ENCODE measurements at regions not wholly inside any gene's neighbourhood (a gene's known extent, or its start where the extent isn't known, plus 50 kb on each side); places are given as distances from the start of the nearest gene placed in this dataset.
"Not testable (repeated sequence)": the region's sequence is repeated elsewhere in the genome, so short reads cannot be mapped to it uniquely, and the experiment has no call there.

- POLR2A ChIA-PET (ENCODE audit: partially characterized antibody); H3K27me3 ChIP-seq (ENCODE audit: insufficient read depth, low read length); H3K27ac Mint-ChIP-seq; H3K4me3 ChIP-seq (ENCODE audit: low read length in 2 of 2); H3K9me3 Mint-ChIP-seq; H3K36me3 ChIP-seq (ENCODE audit: insufficient read depth, low read length); H3K36me3 Mint-ChIP-seq; H3K27ac ChIP-seq (ENCODE audit: low read depth, low read length); CTCF ChIA-PET (ENCODE audit: partially characterized antibody); H3K4me1 ChIP-seq (ENCODE audit: insufficient read depth, low read length); H3K4me3 Mint-ChIP-seq; H3K9me3 ChIP-seq (ENCODE audit: control insufficient read depth in 1 of 2, low read length in 2 of 2); H3K27me3 Mint-ChIP-seq; intact Hi-C loops (cut with micrococcal nuclease); DNase-seq; H3K4me1 Mint-ChIP-seq: not testable (repeated sequence)
Measured at GRCh38 chrX:150230952-150231351, 132.2 kb upstream of the MAMLD1 start.

GRCh38 chrX:150231368-150231767, 131.7 kb upstream of the MAMLD1 start:
- CTCF ChIA-PET (ENCODE audit: partially characterized antibody); H3K27me3 Mint-ChIP-seq; H3K4me1 ChIP-seq (ENCODE audit: insufficient read depth, low read length); H3K4me1 Mint-ChIP-seq; H3K9me3 ChIP-seq (ENCODE audit: control insufficient read depth in 1 of 2, low read length in 2 of 2); H3K27ac Mint-ChIP-seq; DNase-seq; intact Hi-C loops (cut with micrococcal nuclease); H3K4me3 Mint-ChIP-seq; H3K9me3 Mint-ChIP-seq; H3K36me3 ChIP-seq (ENCODE audit: insufficient read depth, low read length); H3K27me3 ChIP-seq (ENCODE audit: insufficient read depth, low read length); H3K36me3 Mint-ChIP-seq; H3K27ac ChIP-seq (ENCODE audit: low read depth, low read length); H3K4me3 ChIP-seq (ENCODE audit: low read length in 2 of 2); POLR2A ChIA-PET (ENCODE audit: partially characterized antibody): not testable (repeated sequence)

GRCh38 chrX:150232222-150232621, 130.9 kb upstream of the MAMLD1 start:
- H3K4me3 Mint-ChIP-seq; H3K27me3 Mint-ChIP-seq; intact Hi-C loops (cut with micrococcal nuclease); CTCF ChIA-PET (ENCODE audit: partially characterized antibody); POLR2A ChIA-PET (ENCODE audit: partially characterized antibody); H3K27ac Mint-ChIP-seq; H3K36me3 ChIP-seq (ENCODE audit: insufficient read depth, low read length); H3K4me1 Mint-ChIP-seq; H3K9me3 Mint-ChIP-seq; H3K4me3 ChIP-seq (ENCODE audit: low read length in 2 of 2); H3K4me1 ChIP-seq (ENCODE audit: insufficient read depth, low read length); H3K27ac ChIP-seq (ENCODE audit: low read depth, low read length); H3K36me3 Mint-ChIP-seq; H3K27me3 ChIP-seq (ENCODE audit: insufficient read depth, low read length); DNase-seq; H3K9me3 ChIP-seq (ENCODE audit: control insufficient read depth in 1 of 2, low read length in 2 of 2): not testable (repeated sequence)

- Mint-ChIP-seq H3K9me3 (peaks cover 0 to 2% (median 0%) of the 10 kb centered on the region in 8 donors), H3K27me3 (no peaks in the 10 kb centered on the region), H3K4me1 (no peaks in the 10 kb centered on the region), H3K36me3 (no peaks in the 10 kb centered on the region), H3K27ac (no peak overlapping the region), H3K4me3 (no peak overlapping the region)
- ChIA-PET CTCF (ENCODE audit: partially characterized antibody) (no interaction called here), POLR2A (ENCODE audit: partially characterized antibody) (no interaction called here)
- H3K36me3 ChIP-seq (ENCODE audit: insufficient read depth, low read length) = no peaks in the 10 kb centered on the region
- intact Hi-C loops (cut with micrococcal nuclease) = no loop called here
- H3K9me3 ChIP-seq (ENCODE audit: control insufficient read depth in 1 of 2, low read length in 2 of 2) = no peaks in the 10 kb centered on the region
- no peak overlapping the region for H3K27ac ChIP-seq (ENCODE audit: low read depth, low read length)
- no peaks in the 10 kb centered on the region for H3K27me3 ChIP-seq (ENCODE audit: insufficient read depth, low read length)
- H3K4me3 ChIP-seq (ENCODE audit: low read length in 2 of 2) = no peak overlapping the region
- H3K4me1 ChIP-seq (ENCODE audit: insufficient read depth, low read length) = no peaks in the 10 kb centered on the region
- no peak for DNase-seq
Measured at GRCh38 chrX:150234126-150234525, 129.0 kb upstream of the MAMLD1 start.

- Histone ChIP-seq H3K27me3 (ENCODE audit: insufficient read depth, low read length) (no peaks in the 10 kb centered on the region), H3K36me3 (ENCODE audit: insufficient read depth, low read length) (no peaks in the 10 kb centered on the region), H3K4me3 (ENCODE audit: low read length in 2 of 2) (no peak overlapping the region), H3K4me1 (ENCODE audit: insufficient read depth, low read length) (no peaks in the 10 kb centered on the region), H3K9me3 (ENCODE audit: control insufficient read depth in 1 of 2, low read length in 2 of 2) (no peaks in the 10 kb centered on the region), H3K27ac (ENCODE audit: low read depth, low read length) (no peak overlapping the region)
- Mint-ChIP-seq H3K36me3 (no peaks in the 10 kb centered on the region), H3K4me1 (no peaks in the 10 kb centered on the region), H3K9me3 (peaks cover 0 to 2% (median 0%) of the 10 kb centered on the region in 8 donors), H3K4me3 (no peak overlapping the region), H3K27me3 (no peaks in the 10 kb centered on the region), H3K27ac (no peak overlapping the region)
- ChIA-PET CTCF (ENCODE audit: partially characterized antibody) (no interaction called here), POLR2A (ENCODE audit: partially characterized antibody) (no interaction called here)
- DNase-seq = no peak
- intact Hi-C loops (cut with micrococcal nuclease) = no loop called here
Measured at GRCh38 chrX:150236327-150236726, 126.8 kb upstream of the MAMLD1 start.

- ChIA-PET POLR2A (ENCODE audit: partially characterized antibody) (no interaction called here), CTCF (ENCODE audit: partially characterized antibody) (no interaction called here)
- H3K27me3 ChIP-seq (ENCODE audit: insufficient read depth, low read length) = no peaks in the 10 kb centered on the region
- no peaks in the 10 kb centered on the region for H3K9me3 ChIP-seq (ENCODE audit: control insufficient read depth in 1 of 2, low read length in 2 of 2)
- no peak for DNase-seq
- intact Hi-C loops (cut with micrococcal nuclease) = no loop called here
- Mint-ChIP-seq H3K27ac (no peak overlapping the region), H3K9me3 (peaks cover 0 to 3% (median 0%) of the 10 kb centered on the region in 8 donors), H3K36me3 (no peaks in the 10 kb centered on the region), H3K4me1 (no peaks in the 10 kb centered on the region), H3K4me3 (no peak overlapping the region), H3K27me3 (peaks cover 0 to 2% of the 10 kb centered on the region in 2 donors)
- H3K4me3 ChIP-seq (ENCODE audit: low read length in 2 of 2) = no peak overlapping the region
- no peak overlapping the region for H3K27ac ChIP-seq (ENCODE audit: low read depth, low read length)
- no peaks in the 10 kb centered on the region for H3K36me3 ChIP-seq (ENCODE audit: insufficient read depth, low read length)
- H3K4me1 ChIP-seq (ENCODE audit: insufficient read depth, low read length) = no peaks in the 10 kb centered on the region
Measured at GRCh38 chrX:150238632-150239382, 124.3 kb upstream of the MAMLD1 start.

GRCh38 chrX:150239946-150240642, 123.0 kb upstream of the MAMLD1 start:
- Histone ChIP-seq H3K27ac (ENCODE audit: low read depth, low read length) (no peak overlapping the region), H3K4me3 (ENCODE audit: low read length in 2 of 2) (no peak overlapping the region), H3K36me3 (ENCODE audit: insufficient read depth, low read length) (no peaks in the 10 kb centered on the region), H3K9me3 (ENCODE audit: control insufficient read depth in 1 of 2, low read length in 2 of 2) (no peaks in the 10 kb centered on the region), H3K4me1 (ENCODE audit: insufficient read depth, low read length) (no peaks in the 10 kb centered on the region), H3K27me3 (ENCODE audit: insufficient read depth, low read length) (no peaks in the 10 kb centered on the region)
- Mint-ChIP-seq H3K27me3 (peaks cover 0 to 2% of the 10 kb centered on the region in 2 donors), H3K27ac (no peak overlapping the region), H3K9me3 (peaks cover 0 to 3% (median 0%) of the 10 kb centered on the region in 8 donors), H3K4me1 (no peaks in the 10 kb centered on the region), H3K4me3 (no peak overlapping the region), H3K36me3 (no peaks in the 10 kb centered on the region)
- POLR2A ChIA-PET (ENCODE audit: partially characterized antibody) = no interaction called here
- intact Hi-C loops (cut with micrococcal nuclease) = no loop called here
- no peak for DNase-seq
- CTCF ChIA-PET (ENCODE audit: partially characterized antibody) = no interaction called here
